Endothelial cell of umbilical vein (primary cell): ENCODE measurements at regions not wholly inside any gene's neighbourhood (a gene's known extent, or its start where the extent isn't known, plus 50 kb on each side); places are given as distances from the start of the nearest gene placed in this dataset.

Experiments used
- BruUV-seq: library from RNA; stranded (reverse); fragments of 400-500 nt; replicated peaks from 2 replicates; lab custom pipeline; 2021; lab: Mats Ljungman, UMichigan
- CTCF ChIA-PET: fragments of 300-600, 350-600 bp; sonication (Branson Sonifier 250); formaldehyde crosslinking; loops from one replicate; lab custom pipeline; 2021; ENCODE audit warnings: antibody characterized with exemption, inconsistent platforms; lab: Charles Lee
- POLR2A ChIA-PET: fragments of 300-600, 350-600 bp; sonication (Branson Sonifier 250); formaldehyde crosslinking; loops from one replicate; lab custom pipeline; 2021; ENCODE audit warnings: antibody characterized with exemption, inconsistent platforms; lab: Charles Lee
- DNase-seq: peaks from one replicate; pipeline ENCODE4 v3.0.0-alpha.2; 2011; ENCODE audit warnings: low read depth, low spot score
- FAIRE-seq: peaks from 2 replicates; lab custom pipeline; 2011; peaks lifted over from hg19 to GRCh38; lab: Jason Lieb, UNC
- H2AFZ ChIP-seq: 2 replicates; pipeline ENCODE4 v1.6.0; 2012; ENCODE audit warnings: low read depth, low read length, control low read depth, inconsistent platforms
- H3K27ac ChIP-seq: 2 replicates; pipeline ENCODE4 v1.5.1; 2011; ENCODE audit warnings: low read depth, mild to moderate bottlenecking, control low read depth, low read length, moderate library complexity; ENCODE audit not compliant: insufficient read depth
- H3K27me3 ChIP-seq, 2 experiments: 2 replicates each; pipeline versions ENCODE4 v1.6.0 to v1.6.1; 2011; ENCODE audit warnings: low read length in 2 of 2, mixed read lengths in 1 of 2; ENCODE audit not compliant: control insufficient read depth in 2 of 2, insufficient read depth in 2 of 2
- H3K36me3 ChIP-seq, 2 experiments: 2 replicates in 1 of 2; 3 replicates in 1 of 2; pipeline ENCODE4 v1.5.1; 2011; ENCODE audit warnings: low read length in 2 of 2, mild to moderate bottlenecking in 1 of 2, moderate library complexity in 1 of 2; ENCODE audit not compliant: control insufficient read depth in 2 of 2, insufficient read depth in 2 of 2; ENCODE audit errors: extremely low read depth in 1 of 2
- H3K4me1 ChIP-seq: 3 replicates; pipeline ENCODE4 v1.5.1; 2011; ENCODE audit warnings: mild to moderate bottlenecking, low read length; ENCODE audit not compliant: control insufficient read depth, insufficient read depth; ENCODE audit errors: extremely low read depth
- H3K4me2 ChIP-seq: 2 replicates; pipeline ENCODE4 v1.6.1; 2011; ENCODE audit warnings: low read length, control low read depth, mixed read lengths; ENCODE audit not compliant: insufficient read depth
- H3K4me3 ChIP-seq, 3 experiments: fragments of 200-600 bp in 1 of 3; sonication (generic), shearing (Covaris generic) in 1 of 3; replicated peaks in 1 of 3; 2 replicates each; pipeline ENCODE4 v1.5.1; 2011 to 2016; ENCODE audit warnings: control low read depth in 3 of 3, low read length in 3 of 3, mild to moderate bottlenecking in 2 of 3, inconsistent platforms in 1 of 3, low read depth in 1 of 3, moderate library complexity in 1 of 3; ENCODE audit not compliant: insufficient read depth in 1 of 3
- H3K79me2 ChIP-seq: 2 replicates; pipeline ENCODE4 v1.6.0; 2012; ENCODE audit warnings: low read length, inconsistent platforms; ENCODE audit not compliant: control insufficient read depth, insufficient read depth
- H3K9ac ChIP-seq: replicated peaks from 2 replicates; pipeline ENCODE3; 2011; ENCODE audit warnings: low read length, control low read depth; ENCODE audit not compliant: insufficient read depth; ENCODE audit errors: extremely low read depth
- H3K9me1 ChIP-seq: replicated peaks from 3 replicates; pipeline ENCODE4 v1.6.0; 2011; ENCODE audit warnings: mild to moderate bottlenecking, low read length; ENCODE audit not compliant: control insufficient read depth, insufficient read depth; ENCODE audit errors: extremely low read depth
- H3K9me3 ChIP-seq: replicated peaks from 2 replicates; pipeline ENCODE4 v1.5.1; 2012; ENCODE audit warnings: low read length, inconsistent platforms; ENCODE audit not compliant: control insufficient read depth, insufficient read depth
- H4K20me1 ChIP-seq: replicated peaks from 2 replicates; pipeline ENCODE3; 2011; ENCODE audit warnings: mild to moderate bottlenecking, low read length; ENCODE audit not compliant: control insufficient read depth, insufficient read depth; ENCODE audit errors: extremely low read depth
- EZH2 ChIP-seq: IDR thresholded peaks from 2 replicates; pipeline ENCODE4 v1.6.1; 2012; ENCODE audit warnings: borderline replicate concordance, low read depth, mild to moderate bottlenecking, moderate library complexity, low read length, inconsistent platforms; ENCODE audit not compliant: severe bottlenecking
- FOS ChIP-seq: IDR thresholded peaks from 2 replicates; pipeline ENCODE4 v1.6.1; 2011; ENCODE audit warnings: mild to moderate bottlenecking, low read length, moderate library complexity, borderline replicate concordance; ENCODE audit not compliant: insufficient read depth
- GATA2 ChIP-seq: IDR thresholded peaks from 2 replicates; pipeline ENCODE4 v1.7.0; 2011; ENCODE audit warnings: low read depth, mild to moderate bottlenecking, moderate library complexity, mixed read lengths, low read length; ENCODE audit not compliant: insufficient read length, insufficient read depth
- JUN ChIP-seq: IDR thresholded peaks from 2 replicates; pipeline ENCODE4 v1.6.1; 2011; ENCODE audit warnings: borderline replicate concordance, low read depth; ENCODE audit not compliant: insufficient read length, insufficient read depth
- MYC ChIP-seq: IDR thresholded peaks from one replicate; pipeline ENCODE4 v1.6.1; 2011; ENCODE audit warnings: mild to moderate bottlenecking, low read depth, low read length
- POLR2A ChIP-seq: IDR thresholded peaks from 2 replicates; pipeline ENCODE4 v1.6.1; 2012; ENCODE audit warnings: low read depth, mild to moderate bottlenecking, control low read depth, low read length
- POLR2AphosphoS5 ChIP-seq: IDR thresholded peaks from 2 replicates; pipeline ENCODE4 v1.6.1; 2012; ENCODE audit warnings: low read depth, mild to moderate bottlenecking, control low read depth, low read length, moderate library complexity; ENCODE audit not compliant: insufficient read depth
- dilution Hi-C: fragments of 300-500 bp; cut with MboI; formaldehyde crosslinking; loops from one replicate; pipeline ENCODE4 v1.15.0; 2019; ENCODE audit warnings: low sequenced_read_pairs; ENCODE audit not compliant: extremely low pct_ligation_motif_present
- intact Hi-C: fragments of 100-400 bp; cut with micrococcal nuclease; formaldehyde crosslinking; loops from one replicate; pipeline ENCODE4 v1.10.0; 2022
- TF ChIP-seq, protein P1 (sequence below): IDR thresholded peaks from 2 replicates; pipeline ENCODE4 v1.6.1; 2011; ENCODE audit not compliant: insufficient read depth, insufficient read length
- TF ChIP-seq, protein P2 (sequence below), 2 donors: IDR thresholded peaks; 1 replicate in 1 of 2; 2 replicates in 1 of 2; pipeline ENCODE4 v1.5.1; 2011; ENCODE audit warnings: low read length in 2 of 2, mild to moderate bottlenecking in 2 of 2, moderate library complexity in 2 of 2, control low read depth in 1 of 2, inconsistent platforms in 1 of 2, low read depth in 1 of 2; ENCODE audit not compliant: insufficient read depth in 1 of 2; ENCODE audit errors: extremely low read depth in 1 of 2

DNA sequence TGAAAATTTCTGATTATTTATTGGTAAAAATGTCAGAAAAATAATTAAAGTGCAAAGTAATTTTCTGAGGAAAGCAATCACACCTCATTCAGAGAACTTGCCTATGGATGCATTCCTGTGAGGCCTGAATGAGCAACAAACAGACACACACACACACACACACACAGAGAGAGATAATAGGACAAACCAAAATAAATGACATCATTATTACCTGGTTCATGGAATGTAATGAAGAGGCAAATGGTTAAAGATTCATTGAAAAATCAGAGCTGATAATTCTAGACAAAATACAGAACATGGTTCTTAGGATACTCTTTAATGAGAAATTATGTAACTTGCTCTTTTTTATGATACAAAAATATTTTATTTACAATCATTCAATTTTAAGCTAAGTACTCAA is 490.6 kb upstream of the POU3F2 start:
- peaks cover 8% of the 10 kb centered on the region for H3K9me3 ChIP-seq
- H3K4me1 ChIP-seq = no peaks in the 10 kb centered on the region
- TF ChIP-seq, protein P1, sequence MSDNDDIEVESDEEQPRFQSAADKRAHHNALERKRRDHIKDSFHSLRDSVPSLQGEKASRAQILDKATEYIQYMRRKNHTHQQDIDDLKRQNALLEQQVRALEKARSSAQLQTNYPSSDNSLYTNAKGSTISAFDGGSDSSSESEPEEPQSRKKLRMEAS = no peak
- TF ChIP-seq, protein P2, sequence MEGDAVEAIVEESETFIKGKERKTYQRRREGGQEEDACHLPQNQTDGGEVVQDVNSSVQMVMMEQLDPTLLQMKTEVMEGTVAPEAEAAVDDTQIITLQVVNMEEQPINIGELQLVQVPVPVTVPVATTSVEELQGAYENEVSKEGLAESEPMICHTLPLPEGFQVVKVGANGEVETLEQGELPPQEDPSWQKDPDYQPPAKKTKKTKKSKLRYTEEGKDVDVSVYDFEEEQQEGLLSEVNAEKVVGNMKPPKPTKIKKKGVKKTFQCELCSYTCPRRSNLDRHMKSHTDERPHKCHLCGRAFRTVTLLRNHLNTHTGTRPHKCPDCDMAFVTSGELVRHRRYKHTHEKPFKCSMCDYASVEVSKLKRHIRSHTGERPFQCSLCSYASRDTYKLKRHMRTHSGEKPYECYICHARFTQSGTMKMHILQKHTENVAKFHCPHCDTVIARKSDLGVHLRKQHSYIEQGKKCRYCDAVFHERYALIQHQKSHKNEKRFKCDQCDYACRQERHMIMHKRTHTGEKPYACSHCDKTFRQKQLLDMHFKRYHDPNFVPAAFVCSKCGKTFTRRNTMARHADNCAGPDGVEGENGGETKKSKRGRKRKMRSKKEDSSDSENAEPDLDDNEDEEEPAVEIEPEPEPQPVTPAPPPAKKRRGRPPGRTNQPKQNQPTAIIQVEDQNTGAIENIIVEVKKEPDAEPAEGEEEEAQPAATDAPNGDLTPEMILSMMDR (IDR thresholded peaks at IDR 0.05; ENCODE audit: extremely low read depth in 1 of 2, insufficient read depth in 1 of 2, low read depth in 1 of 2, low read length in 2 of 2) = no peak
- DNase-seq (no peak), FAIRE-seq (no peak)
- no peak overlapping the region for H3K4me3 ChIP-seq
- H3K27ac ChIP-seq = no peak overlapping the region
- H4K20me1 ChIP-seq = no peaks in the 10 kb centered on the region
- H3K9ac ChIP-seq = no peak overlapping the region
- POLR2A ChIA-PET = no interaction called here
- dilution Hi-C loops (no loop called here), intact Hi-C loops (no loop called here)
- CTCF ChIA-PET = no interaction called here
- no peaks in the 10 kb centered on the region for H3K79me2 ChIP-seq
- H3K27me3 ChIP-seq = no peaks in the 10 kb centered on the region
- no peak overlapping the region for H2AFZ ChIP-seq
- no TSS peak for BruUV-seq
- H3K4me2 ChIP-seq = no peak overlapping the region
- no peaks in the 10 kb centered on the region for H3K36me3 ChIP-seq
- H3K9me1 ChIP-seq = no peaks in the 10 kb centered on the region

DNA sequence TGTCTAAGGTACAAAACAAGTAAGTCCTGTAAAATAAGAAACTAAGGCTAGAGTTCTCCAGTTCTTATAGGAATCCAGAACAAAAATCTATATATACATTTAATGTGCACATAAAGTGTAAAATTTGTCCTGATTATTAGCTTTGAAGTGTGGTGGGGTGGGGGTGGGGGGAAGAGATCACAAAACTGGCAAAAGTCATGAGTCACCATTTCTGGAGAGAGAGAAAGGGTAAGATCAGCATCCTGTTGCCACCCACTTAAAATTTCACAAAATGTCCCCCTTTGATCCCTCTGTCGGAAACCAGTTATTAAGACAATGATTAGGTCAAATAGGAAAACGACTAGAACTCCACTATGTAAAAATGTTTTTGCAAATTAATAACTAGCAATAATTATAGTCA is 482.0 kb upstream of the POU3F2 start:
- no peaks in the 10 kb centered on the region for H3K27me3 ChIP-seq
- no peak overlapping the region for H3K9ac ChIP-seq
- TF ChIP-seq POLR2AphosphoS5 = no peak
- TF ChIP-seq, protein P2 (IDR thresholded peaks at IDR 0.05; ENCODE audit: extremely low read depth in 1 of 2, insufficient read depth in 1 of 2, low read depth in 1 of 2, low read length in 2 of 2) = no peak
- no peak for TF ChIP-seq MYC
- TF ChIP-seq GATA2 = no peak
- TF ChIP-seq POLR2A = no peak
- TF ChIP-seq JUN = no peak
- no peak for TF ChIP-seq FOS
- TF ChIP-seq, protein P1 = no peak
- TF ChIP-seq EZH2 = no peak
- dilution Hi-C loops = no loop called here
- no peak overlapping the region for H3K4me3 ChIP-seq
- H4K20me1 ChIP-seq = no peaks in the 10 kb centered on the region
- FAIRE-seq (no peak), DNase-seq (no peak)
- ChIA-PET CTCF (no interaction called here), POLR2A (no interaction called here)
- intact Hi-C loops = no loop called here
- H3K9me1 ChIP-seq = no peaks in the 10 kb centered on the region
- no peaks in the 10 kb centered on the region for H3K4me1 ChIP-seq
- H3K27ac ChIP-seq = no peak overlapping the region
- H3K9me3 ChIP-seq = peaks cover 6% of the 10 kb centered on the region
- no TSS peak for BruUV-seq
- H3K79me2 ChIP-seq = no peaks in the 10 kb centered on the region
- H3K36me3 ChIP-seq = no peaks in the 10 kb centered on the region
- no peak overlapping the region for H2AFZ ChIP-seq
- H3K4me2 ChIP-seq = no peak overlapping the region
